ENCODE measurements at regions not wholly inside any gene's neighbourhood (a gene's known extent, or its start where the extent isn't known, plus 50 kb on each side); places are given as distances from the start of the nearest gene placed in this dataset.
A peak's percentile ranks its signal among the peaks of the same experiment; 100 is the strongest.

- Histone ChIP-seq H3K9me3 (no peaks in the 10 kb centered on the region), H3K27ac (peak overlapping the region in 1 of 2 donors; percentile 54), H3K27me3 (no peaks in the 10 kb centered on the region), H3K4me1 (peaks cover 0 to 25% (median 20%) of the 10 kb centered on the region in 4 donors), H3K4me3 (no peak overlapping the region), H3K36me3 (no peaks in the 10 kb centered on the region)
- DNase-seq: no peak
- intact Hi-C loops (cut with DNase I; ENCODE audit: low total_unique reads): no loop called here
- TF ChIP-seq, protein P1, sequence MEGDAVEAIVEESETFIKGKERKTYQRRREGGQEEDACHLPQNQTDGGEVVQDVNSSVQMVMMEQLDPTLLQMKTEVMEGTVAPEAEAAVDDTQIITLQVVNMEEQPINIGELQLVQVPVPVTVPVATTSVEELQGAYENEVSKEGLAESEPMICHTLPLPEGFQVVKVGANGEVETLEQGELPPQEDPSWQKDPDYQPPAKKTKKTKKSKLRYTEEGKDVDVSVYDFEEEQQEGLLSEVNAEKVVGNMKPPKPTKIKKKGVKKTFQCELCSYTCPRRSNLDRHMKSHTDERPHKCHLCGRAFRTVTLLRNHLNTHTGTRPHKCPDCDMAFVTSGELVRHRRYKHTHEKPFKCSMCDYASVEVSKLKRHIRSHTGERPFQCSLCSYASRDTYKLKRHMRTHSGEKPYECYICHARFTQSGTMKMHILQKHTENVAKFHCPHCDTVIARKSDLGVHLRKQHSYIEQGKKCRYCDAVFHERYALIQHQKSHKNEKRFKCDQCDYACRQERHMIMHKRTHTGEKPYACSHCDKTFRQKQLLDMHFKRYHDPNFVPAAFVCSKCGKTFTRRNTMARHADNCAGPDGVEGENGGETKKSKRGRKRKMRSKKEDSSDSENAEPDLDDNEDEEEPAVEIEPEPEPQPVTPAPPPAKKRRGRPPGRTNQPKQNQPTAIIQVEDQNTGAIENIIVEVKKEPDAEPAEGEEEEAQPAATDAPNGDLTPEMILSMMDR (IDR thresholded peaks at IDR 0.05): no peak
These were observed 421.9 kb downstream of the LPIN1 start for GRCh38 chr2:12168354-12168753.

- no peaks in the 10 kb centered on the region for H3K27me3 ChIP-seq
- TF ChIP-seq, protein P1 (IDR thresholded peaks at IDR 0.05): no peak
- H3K4me3 ChIP-seq: no peak overlapping the region
- peak in 1 of 2 donors; percentile 65 for DNase-seq
- no peaks in the 10 kb centered on the region for H3K36me3 ChIP-seq
- intact Hi-C loops (cut with DNase I; ENCODE audit: low total_unique reads): no loop called here
- peaks cover 0 to 25% (median 20%) of the 10 kb centered on the region in 4 donors for H3K4me1 ChIP-seq
- H3K27ac ChIP-seq: peak overlapping the region; percentile 35 to 54
- H3K9me3 ChIP-seq: no peaks in the 10 kb centered on the region
These were observed 422.5 kb downstream of the LPIN1 start for GRCh38 chr2:12168791-12169388.

DNA sequence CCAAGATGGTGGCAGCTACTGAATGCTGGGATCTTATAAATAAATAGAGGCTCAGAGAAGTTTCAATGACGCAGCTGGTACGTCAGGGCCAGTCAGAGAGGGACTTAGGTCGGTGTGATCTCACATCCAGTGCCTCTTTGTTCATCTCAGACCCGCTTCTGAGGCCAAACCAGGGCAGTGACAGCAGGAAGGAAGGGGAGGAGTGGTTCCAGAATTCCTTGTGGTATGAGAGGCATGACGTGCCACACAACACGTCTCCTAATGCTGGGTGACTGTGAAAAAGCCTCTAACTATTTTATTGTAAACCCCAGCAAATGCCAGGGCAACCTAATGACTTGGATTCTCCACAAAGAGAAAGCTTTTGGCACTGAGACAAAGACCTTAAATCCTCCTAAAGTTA, 423.3 kb downstream of the LPIN1 start:
- H3K27me3 ChIP-seq: no peaks in the 10 kb centered on the region
- no peak overlapping the region for H3K4me3 ChIP-seq
- H3K9me3 ChIP-seq: no peaks in the 10 kb centered on the region
- TF ChIP-seq, protein P1 (IDR thresholded peaks at IDR 0.05): no peak
- intact Hi-C loops (cut with DNase I; ENCODE audit: low total_unique reads): no loop called here
- peaks cover 0 to 25% (median 20%) of the 10 kb centered on the region in 4 donors for H3K4me1 ChIP-seq
- DNase-seq: peak; percentile 67 to 78
- H3K27ac ChIP-seq: peak overlapping the region; percentile 35 to 54
- no peaks in the 10 kb centered on the region for H3K36me3 ChIP-seq

DNA sequence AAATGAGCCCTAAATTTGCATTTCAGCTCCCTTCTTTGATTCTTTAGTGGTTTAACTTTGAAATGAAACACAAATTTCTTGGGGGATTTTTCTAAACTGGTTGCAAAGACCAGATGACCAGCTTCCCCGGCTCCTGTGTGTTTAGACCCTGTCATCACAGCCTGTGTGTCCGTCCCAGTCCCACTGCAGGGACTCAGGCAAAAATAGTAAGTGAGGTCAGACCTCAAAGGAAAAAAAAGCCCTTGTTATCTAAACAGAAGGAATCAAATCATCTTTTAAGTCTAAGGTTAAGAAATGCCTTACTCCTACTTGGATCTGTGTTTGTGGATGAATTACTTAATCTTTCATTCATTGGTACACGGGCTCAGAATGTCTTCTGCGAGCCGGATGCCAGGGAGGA, 423.7 kb downstream of the LPIN1 start:
- H3K4me3 ChIP-seq: no peak overlapping the region
- H3K27ac ChIP-seq: peak overlapping the region; percentile 35 to 54
- DNase-seq: no peak
- no peaks in the 10 kb centered on the region for H3K27me3 ChIP-seq
- TF ChIP-seq, protein P1 (IDR thresholded peaks at IDR 0.05): no peak
- intact Hi-C loops (cut with DNase I; ENCODE audit: low total_unique reads): no loop called here
- H3K9me3 ChIP-seq: no peaks in the 10 kb centered on the region
- H3K4me1 ChIP-seq: peaks cover 0 to 25% (median 20%) of the 10 kb centered on the region in 4 donors
- H3K36me3 ChIP-seq: no peaks in the 10 kb centered on the region

- TF ChIP-seq, protein P1 (IDR thresholded peaks at IDR 0.05): no peak
- H3K4me1 ChIP-seq: peaks cover 0 to 42% (median 32%) of the 10 kb centered on the region in 4 donors
- intact Hi-C loops (cut with DNase I; ENCODE audit: low total_unique reads): no loop called here
- no peaks in the 10 kb centered on the region for H3K9me3 ChIP-seq
- H3K36me3 ChIP-seq: no peaks in the 10 kb centered on the region
- DNase-seq: no peak
- no peak overlapping the region for H3K4me3 ChIP-seq
- no peak overlapping the region for H3K27ac ChIP-seq
- H3K27me3 ChIP-seq: no peaks in the 10 kb centered on the region
These were observed 427.0 kb downstream of the LPIN1 start for GRCh38 chr2:12173271-12173942.

Measured in tibial artery (tissue), 4 donors.